Activated CD8-positive, alpha-beta memory T cell treated with anti-CD3 and anti-CD28 coated beads for 36 hours (primary cell): ENCODE measurements at regions not wholly inside any gene's neighbourhood (a gene's known extent, or its start where the extent isn't known, plus 50 kb on each side); places are given as distances from the start of the nearest gene placed in this dataset.

Experiments
- CTCF ChIA-PET: fragments of 350-600 bp; sonication (Branson Sonifier 250); formaldehyde crosslinking; loops from one replicate; lab custom pipeline; 2021; ENCODE audit warnings: antibody characterized with exemption; lab: Charles Lee
- POLR2A ChIA-PET: fragments of 350-600 bp; sonication (Branson Sonifier 250); formaldehyde crosslinking; loops from one replicate; lab custom pipeline; 2021; ENCODE audit warnings: antibody characterized with exemption; lab: Charles Lee

GRCh38 chr5:3925022-3925421, 329.4 kb downstream of the IRX1 start:
- CTCF ChIA-PET, result no interaction called here
- POLR2A ChIA-PET, result no interaction called here

GRCh38 chr5:3925935-3926334, 330.3 kb downstream of the IRX1 start:
- POLR2A ChIA-PET, result no interaction called here
- CTCF ChIA-PET, result no interaction called here

- POLR2A ChIA-PET, result no interaction called here
- CTCF ChIA-PET, result no interaction called here
Observed at GRCh38 chr5:3929799-3930198, 334.2 kb downstream of the IRX1 start.

GRCh38 chr5:3931976-3932375, 336.3 kb downstream of the IRX1 start:
- ChIA-PET POLR2A (no interaction called here), CTCF (no interaction called here)

- POLR2A ChIA-PET, result no interaction called here
- CTCF ChIA-PET, result no interaction called here
Observed at GRCh38 chr5:3933536-3933935, 337.9 kb downstream of the IRX1 start.

- CTCF ChIA-PET, result no interaction called here
- POLR2A ChIA-PET, result no interaction called here
Observed at GRCh38 chr5:3933966-3934365, 338.3 kb downstream of the IRX1 start.

GRCh38 chr5:3943859-3944258, 348.2 kb downstream of the IRX1 start:
- POLR2A ChIA-PET, result no interaction called here
- CTCF ChIA-PET, result no interaction called here

GRCh38 chr5:3944930-3945329, 349.3 kb downstream of the IRX1 start:
- POLR2A ChIA-PET, result no interaction called here
- CTCF ChIA-PET, result no interaction called here

GRCh38 chr5:3948838-3949237, 353.2 kb downstream of the IRX1 start:
- CTCF ChIA-PET, result no interaction called here
- POLR2A ChIA-PET, result no interaction called here

- CTCF ChIA-PET, result no interaction called here
Observed at GRCh38 chr5:3954199-3954598, 358.6 kb downstream of the IRX1 start.

GRCh38 chr5:3954633-3955032, 359.0 kb downstream of the IRX1 start:
- ChIA-PET CTCF (no interaction called here), POLR2A (no interaction called here)

More at GRCh38 chr5:3954199-3954598, 358.6 kb downstream of the IRX1 start:
- POLR2A ChIA-PET, result no interaction called here

GRCh38 chr5:3957658-3958057, 362.0 kb downstream of the IRX1 start:
- ChIA-PET CTCF (no interaction called here), POLR2A (no interaction called here)

- CTCF ChIA-PET, result no interaction called here
- POLR2A ChIA-PET, result no interaction called here
Observed at GRCh38 chr5:3958389-3958788, 362.8 kb downstream of the IRX1 start.

- ChIA-PET POLR2A (no interaction called here), CTCF (no interaction called here)
Observed at GRCh38 chr5:3962113-3962512, 366.5 kb downstream of the IRX1 start.

- CTCF ChIA-PET, result no interaction called here
- POLR2A ChIA-PET, result no interaction called here
Observed at GRCh38 chr5:3963652-3964051, 368.0 kb downstream of the IRX1 start.

- ChIA-PET POLR2A (no interaction called here), CTCF (no interaction called here)
Observed at GRCh38 chr5:3980156-3980555, 384.5 kb downstream of the IRX1 start.

GRCh38 chr5:3987867-3988266, 392.2 kb downstream of the IRX1 start:
- POLR2A ChIA-PET, result no interaction called here
- CTCF ChIA-PET, result no interaction called here

- CTCF ChIA-PET, result no interaction called here
- POLR2A ChIA-PET, result no interaction called here
Observed at GRCh38 chr5:3993856-3994473, 398.3 kb downstream of the IRX1 start.

- ChIA-PET CTCF (no interaction called here), POLR2A (no interaction called here)
Observed at GRCh38 chr5:3994628-3995027, 399.0 kb downstream of the IRX1 start.

- CTCF ChIA-PET, result no interaction called here
- POLR2A ChIA-PET, result no interaction called here
Observed at GRCh38 chr5:3995954-3996619, 400.5 kb downstream of the IRX1 start.

- ChIA-PET POLR2A (no interaction called here), CTCF (no interaction called here)
Observed at GRCh38 chr5:3996707-3997336, 401.2 kb downstream of the IRX1 start.
